ENCODE measurements at regions not wholly inside any gene's neighbourhood (a gene's known extent, or its start where the extent isn't known, plus 50 kb on each side); places are given as distances from the start of the nearest gene placed in this dataset.

DNA sequence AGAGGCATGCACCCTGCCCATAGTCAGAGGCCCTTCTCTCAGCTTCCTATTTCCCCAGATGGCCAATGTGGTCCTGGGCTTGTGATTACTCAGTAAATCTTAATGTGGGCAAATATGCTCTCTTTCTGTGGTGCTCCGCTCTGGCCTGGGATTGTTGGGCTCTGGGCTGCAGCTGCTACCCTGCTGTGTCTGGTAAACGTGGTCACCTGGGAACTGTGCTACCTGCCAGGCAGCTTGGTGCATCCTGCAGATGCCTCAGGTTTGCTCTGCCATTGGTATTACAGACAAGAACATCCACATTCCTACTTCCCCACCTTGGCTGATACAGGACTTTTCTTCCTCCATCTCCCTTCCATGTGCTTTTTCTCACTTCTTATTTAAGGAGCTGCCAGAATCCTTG is 611.5 kb upstream of the IMPG1 start:
- DNase-seq (ENCODE audit: insufficient read length, low spot score) (no peak), FAIRE-seq (no peak)
- TF ChIP-seq POLR2AphosphoS5 (IDR thresholded peaks at IDR 0.05; ENCODE audit: low read depth, low read length) (no peak), POLR2A (IDR thresholded peaks at IDR 0.05; ENCODE audit: low read depth, low read length) (no peak), POU2F2 (IDR thresholded peaks at IDR 0.05; ENCODE audit: low read depth, low read length) (no peak), SPI1 (IDR thresholded peaks at IDR 0.05; ENCODE audit: low read depth, low read length) (no peak), PAX5 (IDR thresholded peaks at IDR 0.05; ENCODE audit: insufficient read depth, low read length, severe bottlenecking) (no peak), TAF1 (IDR thresholded peaks at IDR 0.05; ENCODE audit: low read depth, low read length) (no peak)

DNA sequence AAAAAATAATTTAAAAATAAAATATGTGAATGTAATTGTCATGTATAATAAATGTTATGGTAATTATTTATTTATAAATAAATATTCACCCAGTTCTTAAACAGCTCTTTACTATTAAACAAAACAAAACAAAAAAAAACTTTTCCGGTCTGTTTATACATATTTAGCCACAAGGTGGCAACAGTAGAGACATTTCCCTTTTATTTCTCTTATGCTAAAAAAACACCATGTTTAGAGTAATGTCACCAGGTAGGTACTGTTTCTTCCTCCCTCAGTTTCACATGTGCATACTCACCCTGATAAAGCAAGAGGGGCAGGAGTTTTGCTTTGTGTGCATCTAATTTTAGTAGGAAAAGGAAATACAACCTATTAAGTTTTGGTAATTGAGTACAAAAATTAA is 610.4 kb upstream of the IMPG1 start:
- DNase-seq (ENCODE audit: insufficient read length, low spot score) (no peak), FAIRE-seq (no peak)
- TF ChIP-seq POU2F2 (IDR thresholded peaks at IDR 0.05; ENCODE audit: low read depth, low read length) (no peak), PAX5 (IDR thresholded peaks at IDR 0.05; ENCODE audit: insufficient read depth, low read length, severe bottlenecking) (no peak), POLR2AphosphoS5 (IDR thresholded peaks at IDR 0.05; ENCODE audit: low read depth, low read length) (no peak), POLR2A (IDR thresholded peaks at IDR 0.05; ENCODE audit: low read depth, low read length) (no peak), SPI1 (IDR thresholded peaks at IDR 0.05; ENCODE audit: low read depth, low read length) (no peak)

DNA sequence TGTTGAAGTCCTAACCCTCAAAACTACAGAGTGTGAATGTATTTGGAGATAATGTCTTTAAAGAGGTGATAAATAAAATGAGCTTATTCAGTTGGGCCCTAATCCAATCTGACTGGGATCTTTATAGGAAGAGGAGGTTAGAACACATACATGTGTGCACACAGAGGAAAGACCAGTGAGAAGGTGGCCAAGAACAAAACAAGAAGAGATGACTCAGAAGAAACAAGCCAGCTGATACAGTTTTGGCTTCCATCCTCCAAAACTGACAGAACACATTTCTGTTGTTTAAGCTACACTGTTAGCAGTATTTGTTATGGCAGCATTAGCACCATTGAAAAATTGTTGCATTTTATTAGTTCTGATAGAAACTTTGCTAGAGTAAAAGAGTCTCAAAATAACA is 609.3 kb upstream of the IMPG1 start:
- DNase-seq (ENCODE audit: insufficient read length, low spot score) (no peak), FAIRE-seq (no peak)
- TF ChIP-seq SPI1 (IDR thresholded peaks at IDR 0.05; ENCODE audit: low read depth, low read length) (no peak), TAF1 (IDR thresholded peaks at IDR 0.05; ENCODE audit: low read depth, low read length) (no peak), POLR2A (IDR thresholded peaks at IDR 0.05; ENCODE audit: low read depth, low read length) (no peak), POU2F2 (IDR thresholded peaks at IDR 0.05; ENCODE audit: low read depth, low read length) (no peak), PAX5 (IDR thresholded peaks at IDR 0.05; ENCODE audit: insufficient read depth, low read length, severe bottlenecking) (no peak), POLR2AphosphoS5 (IDR thresholded peaks at IDR 0.05; ENCODE audit: low read depth, low read length) (no peak)

DNA sequence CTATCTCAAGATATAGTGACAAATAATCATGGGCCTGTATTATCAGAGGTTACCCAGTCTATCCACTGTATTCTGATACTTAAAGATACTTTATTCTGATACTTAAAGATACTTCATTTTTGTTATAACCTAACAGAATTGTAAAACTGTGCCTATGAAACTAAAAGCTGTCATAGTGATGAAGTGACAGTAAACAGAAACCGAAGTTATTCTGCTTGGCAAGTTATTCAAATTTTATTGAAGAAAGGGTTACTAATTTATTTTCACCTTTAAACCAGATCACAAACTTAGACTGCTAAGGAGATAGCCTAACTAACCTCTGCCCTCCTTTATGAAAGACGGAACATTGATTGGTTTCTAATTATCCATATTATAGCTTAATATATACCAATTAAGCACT is 604.6 kb upstream of the IMPG1 start:
- no peak for TF ChIP-seq POLR2AphosphoS5 (IDR thresholded peaks at IDR 0.05; ENCODE audit: low read depth, low read length)
- no peak for TF ChIP-seq TAF1 (IDR thresholded peaks at IDR 0.05; ENCODE audit: low read depth, low read length)
- TF ChIP-seq POLR2A (IDR thresholded peaks at IDR 0.05; ENCODE audit: low read depth, low read length) = no peak
- no peak for TF ChIP-seq POU2F2 (IDR thresholded peaks at IDR 0.05; ENCODE audit: low read depth, low read length)
- no peak for TF ChIP-seq PAX5 (IDR thresholded peaks at IDR 0.05; ENCODE audit: insufficient read depth, low read length, severe bottlenecking)
- no peak for TF ChIP-seq SPI1 (IDR thresholded peaks at IDR 0.05; ENCODE audit: low read depth, low read length)
- DNase-seq (ENCODE audit: insufficient read length, low spot score) (no peak), FAIRE-seq (no peak)

DNA sequence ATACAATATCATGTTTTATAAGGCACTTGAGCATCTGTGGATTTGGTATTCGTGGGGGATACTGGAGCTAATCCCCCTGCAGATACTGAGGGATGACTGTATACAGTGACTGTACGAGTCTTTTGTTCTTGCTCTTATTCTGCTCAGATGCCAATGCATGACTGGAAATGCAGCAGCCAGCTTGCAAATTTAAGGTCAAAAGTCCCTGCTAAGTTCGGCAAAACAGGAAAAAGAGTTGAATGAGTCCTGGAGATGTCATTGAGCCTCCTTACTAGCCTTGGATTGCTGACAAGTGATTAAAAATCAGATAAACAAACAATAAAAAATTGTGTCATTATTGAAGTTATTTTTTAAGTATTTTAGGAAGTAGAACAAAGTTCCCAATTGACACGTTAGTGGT is 599.3 kb upstream of the IMPG1 start:
- DNase-seq (ENCODE audit: insufficient read length, low spot score) (no peak), FAIRE-seq (no peak)
- TF ChIP-seq POLR2A (IDR thresholded peaks at IDR 0.05; ENCODE audit: low read depth, low read length) (no peak), PAX5 (IDR thresholded peaks at IDR 0.05; ENCODE audit: insufficient read depth, low read length, severe bottlenecking) (no peak), POLR2AphosphoS5 (IDR thresholded peaks at IDR 0.05; ENCODE audit: low read depth, low read length) (no peak), POU2F2 (IDR thresholded peaks at IDR 0.05; ENCODE audit: low read depth, low read length) (no peak), SPI1 (IDR thresholded peaks at IDR 0.05; ENCODE audit: low read depth, low read length) (no peak), TAF1 (IDR thresholded peaks at IDR 0.05; ENCODE audit: low read depth, low read length) (no peak)

DNA sequence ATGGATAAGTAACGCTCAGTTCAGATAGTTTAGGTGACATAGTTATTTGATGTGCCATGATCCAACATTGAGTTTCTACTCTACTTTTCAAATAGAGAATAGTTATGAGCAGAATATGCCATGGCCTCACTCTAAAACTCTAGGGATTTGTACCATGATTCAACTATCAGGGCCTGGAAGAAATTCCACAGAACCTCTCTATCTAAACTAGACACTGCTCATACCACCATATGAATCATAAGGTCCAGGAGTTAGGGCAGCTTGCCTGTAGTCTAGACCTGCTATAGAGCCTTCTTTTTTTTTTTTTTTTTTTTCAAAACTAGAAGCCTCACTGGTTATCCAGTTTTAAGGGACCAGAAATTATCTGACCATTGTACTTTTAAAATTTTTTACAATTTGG is 571.8 kb upstream of the IMPG1 start:
- no peak for FAIRE-seq
- TF ChIP-seq POLR2AphosphoS5 (IDR thresholded peaks at IDR 0.05; ENCODE audit: low read depth, low read length) = no peak
- TF ChIP-seq PAX5 (IDR thresholded peaks at IDR 0.05; ENCODE audit: insufficient read depth, low read length, severe bottlenecking) = no peak
- TF ChIP-seq POU2F2 (IDR thresholded peaks at IDR 0.05; ENCODE audit: low read depth, low read length) = no peak
- no peak for TF ChIP-seq POLR2A (IDR thresholded peaks at IDR 0.05; ENCODE audit: low read depth, low read length)
- no peak for TF ChIP-seq TAF1 (IDR thresholded peaks at IDR 0.05; ENCODE audit: low read depth, low read length)
- TF ChIP-seq SPI1 (IDR thresholded peaks at IDR 0.05; ENCODE audit: low read depth, low read length) = no peak
- DNase-seq (ENCODE audit: insufficient read length, low spot score) = no peak

DNA sequence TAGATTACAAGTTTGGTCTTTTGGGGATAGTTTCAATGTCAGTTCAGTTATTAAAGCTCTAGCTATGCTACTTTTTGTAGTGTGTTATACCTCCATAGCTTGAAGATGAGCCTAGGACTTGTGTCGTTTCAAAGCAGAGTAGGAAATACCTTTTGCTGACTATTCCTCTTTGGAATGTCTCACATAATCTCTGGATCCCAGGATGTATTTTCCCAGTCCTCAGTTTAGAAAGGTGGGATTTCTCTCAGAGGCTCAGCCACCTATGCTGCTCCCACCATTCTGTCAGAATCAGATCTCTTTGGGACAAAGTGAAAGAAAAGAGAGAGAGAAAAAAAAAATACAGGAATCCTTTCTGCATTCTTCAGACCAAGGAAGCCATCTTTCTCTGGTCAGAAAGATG is 567.5 kb upstream of the IMPG1 start:
- DNase-seq (ENCODE audit: insufficient read length, low spot score) (no peak), FAIRE-seq (no peak)
- TF ChIP-seq PAX5 (IDR thresholded peaks at IDR 0.05; ENCODE audit: insufficient read depth, low read length, severe bottlenecking) = no peak
- no peak for TF ChIP-seq POLR2A (IDR thresholded peaks at IDR 0.05; ENCODE audit: low read depth, low read length)
- no peak for TF ChIP-seq POLR2AphosphoS5 (IDR thresholded peaks at IDR 0.05; ENCODE audit: low read depth, low read length)
- no peak for TF ChIP-seq TAF1 (IDR thresholded peaks at IDR 0.05; ENCODE audit: low read depth, low read length)

DNA sequence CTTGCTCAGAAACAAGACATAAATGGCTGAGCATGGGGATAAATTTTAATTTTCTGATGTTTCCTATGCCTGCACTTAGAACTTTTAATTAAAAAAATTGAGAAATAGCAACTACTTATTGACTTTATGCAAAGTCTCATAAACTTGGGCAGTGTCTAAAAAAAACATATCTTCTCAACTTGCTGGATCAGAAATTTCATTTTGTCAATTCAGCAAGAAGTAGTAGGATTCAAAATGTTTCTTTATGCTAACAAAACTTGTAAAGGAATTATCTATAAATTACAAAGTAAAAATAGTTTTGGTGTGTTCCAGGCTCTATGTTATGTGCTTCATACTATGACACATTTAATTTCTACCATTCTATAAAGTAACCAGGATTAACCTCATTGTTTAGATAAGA is 562.2 kb upstream of the IMPG1 start:
- no peak for FAIRE-seq
- TF ChIP-seq POLR2AphosphoS5 (IDR thresholded peaks at IDR 0.05; ENCODE audit: low read depth, low read length) (no peak), SPI1 (IDR thresholded peaks at IDR 0.05; ENCODE audit: low read depth, low read length) (no peak), POU2F2 (IDR thresholded peaks at IDR 0.05; ENCODE audit: low read depth, low read length) (no peak), POLR2A (IDR thresholded peaks at IDR 0.05; ENCODE audit: low read depth, low read length) (no peak), TAF1 (IDR thresholded peaks at IDR 0.05; ENCODE audit: low read depth, low read length) (no peak), PAX5 (IDR thresholded peaks at IDR 0.05; ENCODE audit: insufficient read depth, low read length, severe bottlenecking) (no peak)
- DNase-seq (ENCODE audit: insufficient read length, low spot score) = no peak

DNA sequence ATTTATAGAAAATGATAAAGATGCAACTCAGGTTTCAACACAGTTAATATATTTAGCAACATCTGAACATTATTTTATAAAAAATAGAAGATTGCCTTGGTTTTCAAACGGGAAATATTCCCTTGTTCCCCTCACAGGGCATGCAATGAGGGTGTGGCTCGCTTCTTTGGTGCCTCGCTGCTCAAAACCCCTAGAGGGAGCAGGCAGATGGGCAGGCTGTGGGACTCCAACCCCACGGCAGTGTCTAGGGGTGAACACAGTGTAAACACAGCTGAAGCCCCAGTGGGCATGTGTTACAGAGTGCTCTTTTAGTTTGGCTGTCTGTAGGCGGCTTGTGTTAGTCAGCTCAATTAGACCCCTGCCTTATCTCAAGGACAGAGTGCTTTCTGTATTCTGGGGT is 560.8 kb upstream of the IMPG1 start:
- FAIRE-seq (no peak), DNase-seq (ENCODE audit: insufficient read length, low spot score) (no peak)
- TF ChIP-seq TAF1 (IDR thresholded peaks at IDR 0.05; ENCODE audit: low read depth, low read length) (no peak), POU2F2 (IDR thresholded peaks at IDR 0.05; ENCODE audit: low read depth, low read length) (no peak), SPI1 (IDR thresholded peaks at IDR 0.05; ENCODE audit: low read depth, low read length) (no peak), POLR2A (IDR thresholded peaks at IDR 0.05; ENCODE audit: low read depth, low read length) (no peak)

DNA sequence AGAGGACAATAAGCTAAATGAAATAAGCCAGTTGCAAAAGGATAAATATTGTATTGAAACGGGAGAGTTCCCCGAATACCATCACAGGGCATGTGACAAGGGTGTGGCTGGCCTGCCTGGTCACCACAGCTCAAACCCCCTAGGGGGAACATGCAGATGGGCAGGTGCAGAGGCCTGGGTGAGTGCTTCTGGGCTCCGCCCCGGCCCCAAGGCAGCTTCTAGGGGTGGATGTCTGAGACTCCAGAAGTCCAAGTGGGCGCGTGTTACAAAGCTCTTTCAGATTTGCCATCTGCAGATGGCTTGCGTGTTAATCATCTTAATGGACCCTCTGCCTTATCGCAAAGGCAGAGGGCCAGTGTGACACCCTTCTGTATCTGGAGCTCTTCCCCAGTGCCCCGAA is 559.2 kb upstream of the IMPG1 start:
- no peak for FAIRE-seq
- TF ChIP-seq PAX5 (IDR thresholded peaks at IDR 0.05; ENCODE audit: insufficient read depth, low read length, severe bottlenecking) (no peak), TAF1 (IDR thresholded peaks at IDR 0.05; ENCODE audit: low read depth, low read length) (no peak)
- DNase-seq (ENCODE audit: insufficient read length, low spot score) = no peak

Data from GM12891 (cell line).